Psoas muscle (tissue), 7 donors: ENCODE measurements at regions not wholly inside any gene's neighbourhood (a gene's known extent, or its start where the extent isn't known, plus 50 kb on each side); places are given as distances from the start of the nearest gene placed in this dataset.
"Not testable (repeated sequence)": the region's sequence is repeated elsewhere in the genome, so short reads cannot be mapped to it uniquely, and the experiment has no call there.

Experiments
- ATAC-seq, 4 donors: fragments of 200-7000 bp; cut with Tn5 transposase; one replicate each; pipeline ENCODE4 v1.9.1; 2020; ENCODE audit warnings: moderate library complexity in 3 of 4, mild to moderate bottlenecking in 2 of 4
- DNase-seq, 2 donors: peaks; one replicate each; pipeline ENCODE4 v3.0.0-alpha.2; 2020
- H3K27ac ChIP-seq: fragments of 200-600 bp; one replicate; pipeline ENCODE4 v1.8.0; 2022
- H3K27me3 ChIP-seq, 3 donors: fragments of 200-600 bp in 1 of 3; one replicate each; pipeline versions ENCODE4 v1.6.1 to v1.8.0; 2013 to 2022; ENCODE audit warnings: low read length in 2 of 3, mild to moderate bottlenecking in 2 of 3, moderate library complexity in 1 of 3; ENCODE audit not compliant: insufficient read depth in 3 of 3
- H3K36me3 ChIP-seq, 2 donors: fragments of 200-600 bp in 1 of 2; one replicate each; pipeline versions ENCODE4 v1.6.1 to v1.8.0; 2013 to 2022; ENCODE audit warnings: low read depth in 1 of 2, mild to moderate bottlenecking in 1 of 2, moderate library complexity in 1 of 2; ENCODE audit not compliant: insufficient read depth in 1 of 2
- H3K4me1 ChIP-seq: fragments of 200-600 bp; one replicate; pipeline ENCODE4 v1.8.0; 2022
- H3K4me3 ChIP-seq: fragments of 200-600 bp; one replicate; pipeline ENCODE4 v1.8.0; 2022; ENCODE audit warnings: mild to moderate bottlenecking
- H3K9me3 ChIP-seq: fragments of 200-600 bp; one replicate; pipeline ENCODE4 v1.8.0; 2022
- CTCF ChIP-seq: fragments of 200-600 bp; IDR thresholded peaks from one replicate; pipeline ENCODE4 v1.8.0; 2022; ENCODE audit warnings: antibody characterized with exemption
- WGBS, 3 donors: extraction: QIAGEN DNeasy Blood & Tissue Kit; methylation state at CpG; one replicate each; pipeline versions ENCODE4 v1.1.6 to v1.1.7; 2013; 5-methylcytosine and 5-hydroxymethylcytosine counted together
- intact Hi-C, 2 donors: fragments of 100-400 bp; cut with DNase I; formaldehyde crosslinking; loops; one replicate each; pipeline versions ENCODE4 v1.11.0 to v1.14.2; 2022
- donor health status: healthy with polysubstance abuse.
- donor health status: DM: no; HTN: no; CAD: no; lungs with moderate emphysema.
- donor health status: Bipolar disorder and iron deficiency.
- donor health status: healthy.
- donor health status: DM: yes; HTN: yes; CAD: no.
- donor health status: DM: no; HTN: no; CAD: no.
- donor health status: DM: yes; HTN: yes; CAD: no.

GRCh38 chr2:90077948-90078347 is 1386.5 kb downstream of the RPIA start:
- H3K27me3 ChIP-seq, result no peaks in the 10 kb centered on the region
- no peaks in the 10 kb centered on the region for H3K4me1 ChIP-seq
- no peak overlapping the region for H3K27ac ChIP-seq
- no peaks in the 10 kb centered on the region for H3K9me3 ChIP-seq
- ATAC-seq (no peak), DNase-seq (no peak)
- 64 to 80% (median 77%) methylated on average over 2 of the region's 2 CpGs for WGBS, 3 donors
- no peak for TF ChIP-seq CTCF
- no peaks in the 10 kb centered on the region for H3K36me3 ChIP-seq
- H3K4me3 ChIP-seq, result no peak overlapping the region
- intact Hi-C loops, result no loop called here

GRCh38 chr2:90079374-90079773 is 1387.9 kb downstream of the RPIA start:
- no peaks in the 10 kb centered on the region for H3K4me1 ChIP-seq
- no peaks in the 10 kb centered on the region for H3K36me3 ChIP-seq
- DNase-seq (no peak), ATAC-seq (no peak)
- WGBS, 3 donors, result 67 to 74% (median 69%) methylated on average over 5 of the region's 5 CpGs
- H3K27ac ChIP-seq, result no peak overlapping the region
- H3K4me3 ChIP-seq, result no peak overlapping the region
- TF ChIP-seq CTCF, result no peak
- intact Hi-C loops, result no loop called here
- no peaks in the 10 kb centered on the region for H3K9me3 ChIP-seq
- no peaks in the 10 kb centered on the region for H3K27me3 ChIP-seq

- H3K36me3 ChIP-seq, H3K4me3 ChIP-seq, intact Hi-C loops, H3K27me3 ChIP-seq, DNase-seq, H3K27ac ChIP-seq, ATAC-seq, H3K4me1 ChIP-seq, H3K9me3 ChIP-seq: not testable (repeated sequence)
- 17 to 21% (median 18%) methylated on average over 2 of the region's 2 CpGs for WGBS, 3 donors
Observed at GRCh38 chr2:90087792-90088191, 1396.3 kb downstream of the RPIA start.

GRCh38 chr2:90093571-90094270 is 1402.2 kb downstream of the RPIA start:
- DNase-seq, H3K4me1 ChIP-seq, H3K27ac ChIP-seq, H3K9me3 ChIP-seq, H3K27me3 ChIP-seq, H3K4me3 ChIP-seq, ATAC-seq, intact Hi-C loops, H3K36me3 ChIP-seq: not testable (repeated sequence)
- 43 to 63% (median 48%) methylated on average over 2 to 3 of the region's 4 CpGs for WGBS, 3 donors

GRCh38 chr2:90097617-90098016 is 1406.1 kb downstream of the RPIA start:
- intact Hi-C loops, H3K4me3 ChIP-seq, H3K36me3 ChIP-seq, H3K27me3 ChIP-seq, DNase-seq, H3K27ac ChIP-seq, H3K9me3 ChIP-seq, ATAC-seq, H3K4me1 ChIP-seq: not testable (repeated sequence)
- 53 to 73% (median 56%) methylated on average over 3 to 4 of the region's 4 CpGs for WGBS, 3 donors

GRCh38 chr2:90105142-90105541 is 1413.7 kb downstream of the RPIA start:
- DNase-seq, H3K4me3 ChIP-seq, ATAC-seq, H3K9me3 ChIP-seq, intact Hi-C loops, H3K4me1 ChIP-seq, H3K36me3 ChIP-seq, H3K27ac ChIP-seq, H3K27me3 ChIP-seq: not testable (repeated sequence)
- WGBS, 3 donors, result 4 to 13% (median 11%) methylated on average over 4 of the region's 4 CpGs

GRCh38 chr2:90123409-90123808 is 1431.9 kb downstream of the RPIA start:
- ATAC-seq, H3K27ac ChIP-seq, H3K9me3 ChIP-seq, H3K27me3 ChIP-seq, DNase-seq, intact Hi-C loops, H3K4me3 ChIP-seq, H3K36me3 ChIP-seq, H3K4me1 ChIP-seq: not testable (repeated sequence)
- WGBS, 3 donors, result 48 to 53% (median 53%) methylated on average over 4 of the region's 4 CpGs

GRCh38 chr2:90139046-90139445 is 1447.6 kb downstream of the RPIA start:
- intact Hi-C loops, H3K4me3 ChIP-seq, H3K36me3 ChIP-seq, ATAC-seq, H3K27ac ChIP-seq, H3K4me1 ChIP-seq, H3K27me3 ChIP-seq, H3K9me3 ChIP-seq, DNase-seq: not testable (repeated sequence)
- 93 to 100% (median 96%) methylated on average over 1 of the region's 1 CpG for WGBS, 3 donors

GRCh38 chr2:90141558-90141957 is 1450.1 kb downstream of the RPIA start:
- ATAC-seq, intact Hi-C loops, H3K36me3 ChIP-seq, H3K4me3 ChIP-seq, H3K27ac ChIP-seq, H3K9me3 ChIP-seq, DNase-seq, H3K27me3 ChIP-seq, H3K4me1 ChIP-seq: not testable (repeated sequence)
- WGBS, 3 donors, result 43 to 52% (median 52%) methylated on average over 5 of the region's 5 CpGs

- H3K27me3 ChIP-seq, intact Hi-C loops, H3K27ac ChIP-seq, H3K9me3 ChIP-seq, ATAC-seq, DNase-seq, H3K4me1 ChIP-seq, H3K4me3 ChIP-seq, H3K36me3 ChIP-seq: not testable (repeated sequence)
Observed at GRCh38 chr2:90151805-90152204, 1460.3 kb downstream of the RPIA start.
